MV-4-11 (cell line): ENCODE measurements at regions not wholly inside any gene's neighbourhood (a gene's known extent, or its start where the extent isn't known, plus 50 kb on each side); places are given as distances from the start of the nearest gene placed in this dataset.

Source experiments
- DNase-seq: peaks from one replicate; lab custom pipeline; 2025; lab: John Stamatoyannopoulos, UW

GRCh38 chr4:31516520-31516919 lies 796.4 kb downstream of the PCDH7 start:
- DNase-seq: no peak

- DNase-seq: no peak
Measured at GRCh38 chr4:31518796-31519250, 798.7 kb downstream of the PCDH7 start.

GRCh38 chr4:31530555-31530954 lies 810.4 kb downstream of the PCDH7 start:
- peak; percentile 3 for DNase-seq

- no peak for DNase-seq
Measured at GRCh38 chr4:31538877-31539276, 818.7 kb downstream of the PCDH7 start.

GRCh38 chr4:31539284-31540069 lies 819.3 kb downstream of the PCDH7 start:
- DNase-seq: peak; percentile 79

- DNase-seq: no peak
Measured at GRCh38 chr4:31545330-31545729, 825.2 kb downstream of the PCDH7 start.

- DNase-seq: peak; percentile 12
Measured at GRCh38 chr4:31545755-31546154, 825.6 kb downstream of the PCDH7 start.

GRCh38 chr4:31548021-31548420 lies 827.9 kb downstream of the PCDH7 start:
- DNase-seq: peak; percentile 94

GRCh38 chr4:31548823-31549222 lies 828.7 kb downstream of the PCDH7 start:
- DNase-seq: peak; percentile 31

GRCh38 chr4:31549256-31549655 lies 829.1 kb downstream of the PCDH7 start:
- no peak for DNase-seq

- peak; percentile 30 for DNase-seq
Measured at GRCh38 chr4:31557437-31557836, 837.3 kb downstream of the PCDH7 start.

GRCh38 chr4:31573554-31573953 lies 853.4 kb downstream of the PCDH7 start:
- DNase-seq: no peak

GRCh38 chr4:31575504-31575903 lies 855.3 kb downstream of the PCDH7 start:
- DNase-seq: no peak

GRCh38 chr4:31580843-31581242 lies 860.7 kb downstream of the PCDH7 start:
- no peak for DNase-seq

GRCh38 chr4:31585503-31585902 lies 865.3 kb downstream of the PCDH7 start:
- DNase-seq: no peak

GRCh38 chr4:31592293-31592692 lies 872.1 kb downstream of the PCDH7 start:
- DNase-seq: no peak

GRCh38 chr4:31595496-31595895 lies 875.3 kb downstream of the PCDH7 start:
- no peak for DNase-seq

GRCh38 chr4:31598639-31599038 lies 878.5 kb downstream of the PCDH7 start:
- no peak for DNase-seq

- DNase-seq: no peak
Measured at GRCh38 chr4:31601793-31602192, 881.6 kb downstream of the PCDH7 start.

- DNase-seq: no peak
Measured at GRCh38 chr4:31613946-31614623, 893.9 kb downstream of the PCDH7 start.

GRCh38 chr4:31617667-31618066 lies 897.5 kb downstream of the PCDH7 start:
- peak; percentile 1 for DNase-seq

GRCh38 chr4:31620476-31620875 lies 900.3 kb downstream of the PCDH7 start:
- peak; percentile 5 for DNase-seq

GRCh38 chr4:31645236-31645635 lies 925.1 kb downstream of the PCDH7 start:
- DNase-seq: peak; percentile 67
